Stomach (tissue), 8 donors: ENCODE measurements at regions not wholly inside any gene's neighbourhood (a gene's known extent, or its start where the extent isn't known, plus 50 kb on each side); places are given as distances from the start of the nearest gene placed in this dataset.

Experiments
- DNase-seq, 2 donors: peaks; one replicate each; pipeline versions ENCODE4 v3.0.0 to v3.0.0-alpha.2; 2013 to 2019
- H3K27ac ChIP-seq, 5 donors: fragments of 200-600 bp in 4 of 5; sonication (generic) in 4 of 5; one replicate each; pipeline ENCODE4 v1.5.1; 2013 to 2019; ENCODE audit warnings: mild to moderate bottlenecking in 1 of 5, moderate library complexity in 1 of 5
- H3K27me3 ChIP-seq, 3 donors: fragments of 200-600 bp; sonication (generic); one replicate each; pipeline ENCODE4 v1.5.1; 2017 to 2019; ENCODE audit warnings: mixed run types in 1 of 3
- H3K36me3 ChIP-seq, 4 donors: fragments of 200-600 bp; sonication (generic); 1 replicate in 3 of 4; 2 replicates in 1 of 4; pipeline ENCODE4 v1.5.1; 2016 to 2019
- H3K4me1 ChIP-seq, 4 donors: fragments of 200-600 bp; sonication (generic); one replicate each; pipeline ENCODE4 v1.5.1; 2016 to 2019
- H3K4me3 ChIP-seq, 4 donors: fragments of 200-600 bp; sonication (generic) in 3 of 4; one replicate each; pipeline ENCODE4 v1.5.1; 2016 to 2019; ENCODE audit warnings: mild to moderate bottlenecking in 1 of 4
- H3K9me3 ChIP-seq, 4 donors: fragments of 200-600 bp; sonication (generic); one replicate each; pipeline ENCODE4 v1.5.1; 2016 to 2019
- CTCF ChIP-seq, 7 experiments: fragments of 450-650 bp in 4 of 7; fragments of 200-600 bp in 3 of 7; sonication (generic) in 3 of 7; IDR thresholded peaks; one replicate each; pipeline ENCODE4 v1.5.1; 2016 to 2019; ENCODE audit warnings: antibody characterized with exemption in 7 of 7, control low read depth in 2 of 7, mild to moderate bottlenecking in 1 of 7
- EP300 ChIP-seq: sonication (generic); formaldehyde crosslinking; IDR thresholded peaks from one replicate; pipeline ENCODE4 v1.6.1; 2017; ENCODE audit warnings: antibody characterized with exemption
- POLR2A ChIP-seq, 4 donors: fragments of 450-650 bp; IDR thresholded peaks; one replicate each; pipeline ENCODE4 v1.6.1; 2016; ENCODE audit warnings: antibody characterized with exemption in 4 of 4, control low read depth in 2 of 4, mild to moderate bottlenecking in 1 of 4, moderate library complexity in 1 of 4
- POLR2AphosphoS5 ChIP-seq, 3 donors: sonication (generic); formaldehyde crosslinking; IDR thresholded peaks; one replicate each; pipeline ENCODE4 v1.6.1; 2016; ENCODE audit warnings: antibody characterized with exemption in 3 of 3
- WGBS, 5 donors: extraction: QIAGEN DNeasy Blood & Tissue Kit in 3 of 5; methylation state at CpG; one replicate each; pipeline versions ENCODE4 v1.1.5 to v1.1.7; 2013 to 2018; 5-methylcytosine and 5-hydroxymethylcytosine counted together
- intact Hi-C: fragments of 100-400 bp; cut with DNase I; formaldehyde crosslinking; loops from one replicate; pipeline ENCODE4 v1.15.1; 2023; ENCODE audit warnings: low total_unique reads
- donor health status: healthy with polysubstance abuse.
- donor health status: Bipolar disorder and iron deficiency.
- donor health status: healthy.

GRCh38 chr2:53434466-53434865, 333.1 kb upstream of the CHAC2 start:
- TF ChIP-seq CTCF (IDR thresholded peaks at IDR 0.05) (no peak), POLR2A (IDR thresholded peaks at IDR 0.05) (no peak), EP300 (no peak), POLR2AphosphoS5 (IDR thresholded peaks at IDR 0.05) (no peak)
- Histone ChIP-seq H3K9me3 (no peaks in the 10 kb centered on the region), H3K4me3 (no peak overlapping the region), H3K27ac (no peak overlapping the region), H3K27me3 (no peaks in the 10 kb centered on the region), H3K4me1 (peaks cover 0 to 5% (median 0%) of the 10 kb centered on the region in 4 donors), H3K36me3 (no peaks in the 10 kb centered on the region)
- no peak for DNase-seq
- intact Hi-C loops = no loop called here
- WGBS, 5 donors = 84 to 92% (median 86%) methylated on average over 1 of the region's 1 CpG

- no peak for DNase-seq
- Histone ChIP-seq H3K9me3 (no peaks in the 10 kb centered on the region), H3K4me3 (no peak overlapping the region), H3K27ac (no peak overlapping the region), H3K27me3 (no peaks in the 10 kb centered on the region), H3K4me1 (peaks cover 0 to 2% (median 0%) of the 10 kb centered on the region in 4 donors), H3K36me3 (no peaks in the 10 kb centered on the region)
- WGBS, 5 donors = 72 to 83% (median 80%) methylated on average over 3 of the region's 3 CpGs
- intact Hi-C loops = no loop called here
- TF ChIP-seq POLR2AphosphoS5 (IDR thresholded peaks at IDR 0.05) (no peak), EP300 (no peak), POLR2A (IDR thresholded peaks at IDR 0.05) (no peak), CTCF (IDR thresholded peaks at IDR 0.05) (no peak)
These were observed 334.7 kb upstream of the CHAC2 start for GRCh38 chr2:53432936-53433335.

GRCh38 chr2:53429901-53430300, 337.7 kb upstream of the CHAC2 start:
- WGBS, 5 donors = 64 to 78% (median 69%) methylated on average over 2 of the region's 2 CpGs
- DNase-seq = peak in 1 of 2 donors; percentile 12
- no peak overlapping the region for H3K4me3 ChIP-seq
- intact Hi-C loops = no loop called here
- TF ChIP-seq POLR2A (IDR thresholded peaks at IDR 0.05) (no peak), POLR2AphosphoS5 (IDR thresholded peaks at IDR 0.05) (no peak), EP300 (no peak), CTCF (IDR thresholded peaks at IDR 0.05) (no peak)
- H3K9me3 ChIP-seq = no peaks in the 10 kb centered on the region
- H3K27ac ChIP-seq = no peak overlapping the region
- H3K27me3 ChIP-seq = no peaks in the 10 kb centered on the region
- no peaks in the 10 kb centered on the region for H3K36me3 ChIP-seq
- no peaks in the 10 kb centered on the region for H3K4me1 ChIP-seq

GRCh38 chr2:53424902-53425301, 342.7 kb upstream of the CHAC2 start:
- intact Hi-C loops = no loop called here
- DNase-seq = no peak
- Histone ChIP-seq H3K9me3 (no peaks in the 10 kb centered on the region), H3K36me3 (no peaks in the 10 kb centered on the region), H3K27me3 (no peaks in the 10 kb centered on the region), H3K27ac (no peak overlapping the region), H3K4me1 (no peaks in the 10 kb centered on the region), H3K4me3 (no peak overlapping the region)
- WGBS, 5 donors = 60 to 81% (median 77%) methylated on average over 3 of the region's 3 CpGs
- TF ChIP-seq EP300 = no peak
- TF ChIP-seq POLR2A (IDR thresholded peaks at IDR 0.05) = no peak
- no peak for TF ChIP-seq POLR2AphosphoS5 (IDR thresholded peaks at IDR 0.05)
- TF ChIP-seq CTCF (IDR thresholded peaks at IDR 0.05) = no peak
